BJ (cell line): ENCODE measurements at regions not wholly inside any gene's neighbourhood (a gene's known extent, or its start where the extent isn't known, plus 50 kb on each side); places are given as distances from the start of the nearest gene placed in this dataset.

Source experiments
- CTCF ChIA-PET: fragments of 350-600 bp; formaldehyde crosslinking; extraction: SDS; loops from one replicate; lab custom pipeline; 2021; ENCODE audit warnings: antibody characterized with exemption, inconsistent platforms; lab: Yijun Ruan, JAX
- POLR2A ChIA-PET: fragments of 300-600 bp; sonication (Branson Sonifier 250); formaldehyde crosslinking; extraction: SDS; loops from one replicate; lab custom pipeline; 2021; ENCODE audit warnings: antibody characterized with exemption; lab: Charles Lee
- DNase-seq: peaks from one replicate; pipeline ENCODE4 v3.0.0-alpha.2; 2011; ENCODE audit warnings: low read depth
- H3K27me3 ChIP-seq: 2 replicates; pipeline ENCODE4 v1.6.0; 2011; ENCODE audit warnings: low read length; ENCODE audit not compliant: control insufficient read depth, insufficient read depth
- H3K36me3 ChIP-seq: 2 replicates; pipeline ENCODE4 v1.5.1; 2011; ENCODE audit warnings: low read length; ENCODE audit not compliant: control insufficient read depth, insufficient read depth
- H3K4me3 ChIP-seq: 2 replicates; pipeline ENCODE4 v1.5.1; 2011; ENCODE audit warnings: low read depth, mild to moderate bottlenecking, control low read depth, low read length
- CTCF ChIP-seq: IDR thresholded peaks from 2 replicates; pipeline ENCODE4 v1.5.1; 2011; ENCODE audit warnings: low read depth, mild to moderate bottlenecking, control low read depth, inconsistent platforms, low read length, moderate library complexity; ENCODE audit not compliant: insufficient read depth

DNA sequence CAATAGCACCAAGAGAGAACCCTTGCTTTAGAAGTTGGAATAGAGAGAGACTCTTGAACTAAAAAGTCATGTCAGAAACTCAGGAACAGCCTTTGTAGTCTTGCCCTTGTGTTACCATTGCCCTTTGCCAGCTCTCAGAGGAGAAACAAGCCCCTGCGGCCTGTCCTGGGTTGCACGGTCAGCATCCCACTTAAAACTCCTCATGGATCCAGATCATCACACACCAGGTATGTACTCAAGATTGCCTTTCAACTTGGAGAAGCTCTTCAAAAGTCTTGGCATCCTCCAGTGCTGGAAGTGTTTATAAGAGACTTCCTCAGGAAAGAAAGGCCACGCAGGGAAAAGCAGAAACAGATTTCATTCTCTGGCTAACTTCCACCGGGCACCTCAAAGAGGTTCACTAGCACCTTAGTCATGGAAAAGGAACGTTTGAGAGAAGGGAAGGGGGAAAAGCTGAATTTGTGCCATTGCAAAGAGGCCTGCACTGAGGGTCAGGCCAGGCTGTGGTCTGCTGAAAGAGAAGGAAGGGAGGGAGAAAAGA, 594.2 kb downstream of the MED13L start:
- no peaks in the 10 kb centered on the region for H3K36me3 ChIP-seq
- CTCF ChIA-PET, result interaction anchor here (1.2 to 1.4 kb wide), 2 partner anchors 11 kb away, joined by 4 to 5 read pairs; no protein-coding TSS in a partner anchor
- DNase-seq, result no peak
- H3K27me3 ChIP-seq, result no peaks in the 10 kb centered on the region
- TF ChIP-seq CTCF, result no peak
- no peak overlapping the region for H3K4me3 ChIP-seq
- POLR2A ChIA-PET, result no interaction called here

DNA sequence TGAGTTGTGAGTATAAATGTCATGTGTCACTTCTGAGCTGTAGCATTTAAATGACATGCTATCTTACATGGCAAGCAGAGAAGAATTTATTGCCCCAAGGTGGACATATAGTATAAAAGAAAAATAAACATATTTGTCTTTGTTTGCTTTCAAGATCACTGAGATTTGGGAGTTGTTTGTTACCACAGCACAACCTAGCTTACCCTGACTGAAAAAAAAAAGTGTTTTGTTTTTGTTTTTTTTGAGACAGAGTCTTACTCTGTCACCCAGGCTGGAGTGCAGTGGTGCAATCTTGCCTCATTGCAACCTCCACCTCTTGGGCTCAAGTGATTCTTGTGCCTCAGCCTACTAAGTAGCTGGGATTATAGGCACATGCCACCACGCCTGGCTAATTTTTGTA, 596.5 kb downstream of the MED13L start:
- H3K4me3 ChIP-seq, result no peak overlapping the region
- DNase-seq, result no peak
- ChIA-PET POLR2A (interaction anchor here (0.7 kb wide), 1 partner anchor 1014 kb away, joined by 11 read pairs; no protein-coding TSS in a partner anchor), CTCF (interaction anchor here (1.0 kb wide), 1 partner anchor 44 kb away, joined by 3 read pairs; no protein-coding TSS in a partner anchor)
- H3K27me3 ChIP-seq, result no peaks in the 10 kb centered on the region
- no peak for TF ChIP-seq CTCF
- H3K36me3 ChIP-seq, result no peaks in the 10 kb centered on the region

- CTCF ChIA-PET, result interaction anchor here (1.2 kb wide), 1 partner anchor 11 kb away, joined by 4 read pairs; no protein-coding TSS in a partner anchor
- no peaks in the 10 kb centered on the region for H3K27me3 ChIP-seq
- DNase-seq, result no peak
- no peaks in the 10 kb centered on the region; the same call in 1 of the 2 replicates for H3K36me3 ChIP-seq
- H3K4me3 ChIP-seq, result no peak overlapping the region
- POLR2A ChIA-PET, result no interaction called here
- no peak for TF ChIP-seq CTCF
Observed at GRCh38 chr12:115672506-115673080, 604.9 kb downstream of the MED13L start.

DNA sequence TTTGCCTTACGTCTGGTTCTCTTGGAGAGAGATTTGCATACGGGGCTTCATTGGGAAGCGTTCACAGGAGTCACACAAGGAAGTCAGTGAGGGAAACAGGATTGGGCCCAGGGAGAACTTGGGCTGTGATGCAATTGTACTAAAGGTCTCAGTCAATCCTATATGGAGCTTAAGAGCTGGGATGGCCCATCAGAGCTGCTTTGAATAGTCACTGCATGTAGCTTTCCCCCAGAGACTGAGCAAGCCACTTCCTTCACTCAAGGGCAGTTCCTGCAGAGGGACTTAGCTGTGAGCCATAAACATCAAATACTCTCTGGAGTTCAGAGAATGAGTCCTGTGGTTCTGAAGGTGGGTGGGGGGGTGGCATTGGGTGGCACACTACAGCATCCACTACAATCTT, 605.4 kb downstream of the MED13L start:
- no peak for DNase-seq
- ChIA-PET POLR2A (no interaction called here), CTCF (interaction anchor here (1.2 kb wide), 1 partner anchor 12 kb away, joined by 4 read pairs; no protein-coding TSS in a partner anchor)
- no peaks in the 10 kb centered on the region; the same call in 1 of the 2 replicates for H3K36me3 ChIP-seq
- no peak overlapping the region for H3K4me3 ChIP-seq
- no peak for TF ChIP-seq CTCF
- no peaks in the 10 kb centered on the region for H3K27me3 ChIP-seq

- ChIA-PET POLR2A (no interaction called here), CTCF (no interaction called here)
- no peak overlapping the region for H3K4me3 ChIP-seq
- no peak for DNase-seq
- no peaks in the 10 kb centered on the region for H3K27me3 ChIP-seq
- H3K36me3 ChIP-seq, result no peaks in the 10 kb centered on the region; the same call in 1 of the 2 replicates
- TF ChIP-seq CTCF, result no peak
Observed at GRCh38 chr12:115670869-115671268, 606.6 kb downstream of the MED13L start.
